ENCODE measurements at regions not wholly inside any gene's neighbourhood (a gene's known extent, or its start where the extent isn't known, plus 50 kb on each side); places are given as distances from the start of the nearest gene placed in this dataset.

GRCh38 chr1:114235960-114236359 is 82.3 kb upstream of the SYT6 start:
- in situ Hi-C loops (cut with MboI) (no loop called here), intact Hi-C loops (cut with micrococcal nuclease) (no loop called here)
- DNase-seq (ENCODE audit: extremely low read depth in 1 of 4, low spot score in 3 of 4) = no peak
- POLR2A ChIA-PET = interaction anchor here (0.7 kb wide), 2 partner anchors 116 to 144 kb away, joined by 3 read pairs; no protein-coding TSS in a partner anchor
- Histone ChIP-seq H3K9me1 (ENCODE audit: control insufficient read depth, insufficient read depth, low read length) (no peaks in the 10 kb centered on the region), H3K4me2 (ENCODE audit: insufficient read depth, low read length) (no peak overlapping the region), H4K20me1 (replicated peaks; ENCODE audit: control insufficient read depth, insufficient read depth, low read length) (no peaks in the 10 kb centered on the region; the same call in 1 of the 2 replicates), H3K36me3 (ENCODE audit: control insufficient read depth, insufficient read depth, low read length) (no peaks in the 10 kb centered on the region), H2AFZ (ENCODE audit: low read depth, low read length) (no peak overlapping the region), H3K27me3 (ENCODE audit: control insufficient read depth in 2 of 2, insufficient read depth in 2 of 2, low read length in 2 of 2) (peaks cover 6 to 13% of the 10 kb centered on the region in 2 experiments; a peak in 3 of 5 replicates), H3K4me3 (no peak overlapping the region), H3K27ac (ENCODE audit: extremely low read depth, low read depth, low read length) (no peak overlapping the region), H3K9me3 (replicated peaks; ENCODE audit: control insufficient read depth, insufficient read depth, low read depth, low read length) (no peaks in the 10 kb centered on the region), H3K9ac (ENCODE audit: insufficient read depth in 1 of 2, low read depth in 2 of 2, low read length in 2 of 2) (no peak overlapping the region), H3K79me2 (ENCODE audit: control insufficient read depth, insufficient read depth, low read length) (no peaks in the 10 kb centered on the region), H3K4me1 (replicated peaks in 1 of 2; ENCODE audit: control insufficient read depth in 2 of 2, insufficient read depth in 2 of 2, low read length in 2 of 2) (no peaks in the 10 kb centered on the region)
- no peak for FAIRE-seq
- no peak for TF ChIP-seq HMBOX1 (IDR thresholded peaks at IDR 0.05)
- TF ChIP-seq PPARD (CRISPR knock-in tag; IDR thresholded peaks at IDR 0.05) = no peak
- TF ChIP-seq PHF8 (IDR thresholded peaks at IDR 0.05; ENCODE audit: borderline replicate concordance, low read length) = no peak
- no peak for TF ChIP-seq ZKSCAN1 (IDR thresholded peaks at IDR 0.05; ENCODE audit: low read depth, low read length)
- TF ChIP-seq GABPB1 (CRISPR knock-in tag; IDR thresholded peaks at IDR 0.05) = no peak
- peak in 1 of 3 experiments; percentile 74; a peak in 2 of 6 replicates for TF ChIP-seq ZBTB11 (CRISPR knock-in tag; IDR thresholded peaks at IDR 0.05)
- 2% methylated on average over 4 of the region's 4 CpGs for WGBS (ENCODE audit: insufficient coverage, low coverage, missing lambda C conversion rate)
- no peak for ATAC-seq
- BruUV-seq (replicated peaks) = no TSS peak
- CTCF ChIA-PET (ENCODE audit: low intra/inter-chr PET ratio) = no interaction called here

Data from K562 (cell line).